Caco-2 (cell line): ENCODE measurements at regions not wholly inside any gene's neighbourhood (a gene's known extent, or its start where the extent isn't known, plus 50 kb on each side); places are given as distances from the start of the nearest gene placed in this dataset.

Experiments
- BruUV-seq: library from RNA; stranded (reverse); fragments of 400-500 nt; replicated peaks from 2 replicates; lab custom pipeline; 2021; lab: Mats Ljungman, UMichigan
- CTCF ChIA-PET: fragments of 300-600 bp; sonication (Branson Sonifier 250); formaldehyde crosslinking; loops from one replicate; lab custom pipeline; 2022; ENCODE audit warnings: antibody characterized with exemption; lab: Charles Lee
- POLR2A ChIA-PET: fragments of 300-600 bp; sonication (Branson Sonifier 250); formaldehyde crosslinking; loops from one replicate; lab custom pipeline; 2022; ENCODE audit warnings: antibody characterized with exemption; lab: Charles Lee
- DNase-seq, 2 experiments: peaks; one replicate each; pipeline versions ENCODE4 v3.0.0 to v3.0.0-alpha.2; 2020 to 2022
- H3K27me3 ChIP-seq: replicated peaks from 2 replicates; pipeline ENCODE4 v1.6.0; 2011; ENCODE audit warnings: low read length; ENCODE audit not compliant: control insufficient read depth, insufficient read depth
- H3K36me3 ChIP-seq: 2 replicates; pipeline ENCODE4 v1.5.1; 2011; ENCODE audit warnings: low read length; ENCODE audit not compliant: control insufficient read depth, insufficient read depth
- H3K4me1 ChIP-seq: fragments of 250-450 bp; sonication (Bioruptor Pico); 2 replicates; pipeline ENCODE4 v1.5.1; 2020; ENCODE audit warnings: mild to moderate bottlenecking
- H3K4me3 ChIP-seq: 2 replicates; pipeline ENCODE4 v1.5.1; 2011; ENCODE audit warnings: low read depth, mild to moderate bottlenecking, control low read depth, low read length
- H3K9me3 ChIP-seq: fragments of 250-450 bp; sonication (Bioruptor Pico); 2 replicates; pipeline ENCODE4 v1.5.1; 2020; ENCODE audit warnings: mild to moderate bottlenecking, moderate library complexity
- H3K27ac Mint-ChIP-seq: one replicate; pipeline ENCODE4 v1.8.0; 2022; ENCODE audit warnings: mixed read lengths; ENCODE audit not compliant: unreplicated experiment
- H3K27me3 Mint-ChIP-seq: one replicate; pipeline ENCODE4 v1.8.0; 2022; ENCODE audit warnings: mixed read lengths; ENCODE audit not compliant: insufficient read depth, unreplicated experiment
- H3K36me3 Mint-ChIP-seq: one replicate; pipeline ENCODE4 v1.8.0; 2022; ENCODE audit warnings: mild to moderate bottlenecking, mixed read lengths; ENCODE audit not compliant: insufficient read depth, unreplicated experiment
- H3K4me1 Mint-ChIP-seq: one replicate; pipeline ENCODE4 v1.8.0; 2022; ENCODE audit warnings: low read depth, mixed read lengths; ENCODE audit not compliant: unreplicated experiment
- H3K4me3 Mint-ChIP-seq: one replicate; pipeline ENCODE4 v1.8.0; 2022; ENCODE audit warnings: mild to moderate bottlenecking, moderate library complexity, mixed read lengths; ENCODE audit not compliant: unreplicated experiment
- H3K9me3 Mint-ChIP-seq: one replicate; pipeline ENCODE4 v1.8.0; 2022; ENCODE audit warnings: mixed read lengths; ENCODE audit not compliant: unreplicated experiment
- CTCF ChIP-seq, 2 experiments: fragments of 200-600 bp in 1 of 2; IDR thresholded peaks; 1 replicate in 1 of 2; 2 replicates in 1 of 2; pipeline versions ENCODE4 v1.5.1 to v1.8.0; 2011 to 2022; ENCODE audit warnings: antibody characterized with exemption in 1 of 2, control low read depth in 1 of 2, inconsistent platforms in 1 of 2, low read depth in 1 of 2, low read length in 1 of 2, mild to moderate bottlenecking in 1 of 2, moderate library complexity in 1 of 2; ENCODE audit not compliant: insufficient read depth in 1 of 2, severe bottlenecking in 1 of 2, unreplicated experiment in 1 of 2
- intact Hi-C: fragments of 100-400 bp; cut with micrococcal nuclease; formaldehyde crosslinking; loops from one replicate; pipeline ENCODE4 v1.10.0; 2022; ENCODE audit not compliant: unreplicated experiment

- ChIA-PET CTCF (no interaction called here), POLR2A (no interaction called here)
- intact Hi-C loops = no loop called here
- no TSS peak for BruUV-seq
- no peak for DNase-seq
- H3K4me3 Mint-ChIP-seq = no peak overlapping the region
- no peak for TF ChIP-seq CTCF (IDR thresholded peaks at IDR 0.05; ENCODE audit: insufficient read depth in 1 of 2, low read depth in 1 of 2, low read length in 1 of 2, severe bottlenecking in 1 of 2, unreplicated experiment in 1 of 2)
- no peak overlapping the region for H3K27ac Mint-ChIP-seq
- Histone ChIP-seq H3K27me3 (no peaks in the 10 kb centered on the region; the same call in 1 of the 2 replicates), H3K4me1 (no peaks in the 10 kb centered on the region), H3K4me3 (no peak overlapping the region), H3K36me3 (no peaks in the 10 kb centered on the region), H3K9me3 (no peaks in the 10 kb centered on the region)
- H3K36me3 Mint-ChIP-seq = no peaks in the 10 kb centered on the region
- no peaks in the 10 kb centered on the region for H3K4me1 Mint-ChIP-seq
- peaks cover 6% of the 10 kb centered on the region for H3K27me3 Mint-ChIP-seq
- no peaks in the 10 kb centered on the region for H3K9me3 Mint-ChIP-seq
Observed at GRCh38 chr18:5619376-5619775, 75.6 kb upstream of the EPB41L3 start.

GRCh38 chr18:5618047-5618688, 74.4 kb upstream of the EPB41L3 start:
- Mint-ChIP-seq H3K36me3 (no peaks in the 10 kb centered on the region), H3K27ac (no peak overlapping the region), H3K9me3 (no peaks in the 10 kb centered on the region), H3K4me1 (no peaks in the 10 kb centered on the region), H3K4me3 (no peak overlapping the region), H3K27me3 (peaks cover 6% of the 10 kb centered on the region)
- Histone ChIP-seq H3K4me3 (no peak overlapping the region), H3K9me3 (no peaks in the 10 kb centered on the region), H3K4me1 (no peaks in the 10 kb centered on the region), H3K27me3 (no peaks in the 10 kb centered on the region; the same call in 1 of the 2 replicates), H3K36me3 (no peaks in the 10 kb centered on the region)
- POLR2A ChIA-PET = no interaction called here
- DNase-seq = no peak
- intact Hi-C loops = no loop called here
- TF ChIP-seq CTCF (IDR thresholded peaks at IDR 0.05; ENCODE audit: insufficient read depth in 1 of 2, low read depth in 1 of 2, low read length in 1 of 2, severe bottlenecking in 1 of 2, unreplicated experiment in 1 of 2) = no peak
- no TSS peak for BruUV-seq
- CTCF ChIA-PET = no interaction called here

GRCh38 chr18:5611221-5611620, 67.4 kb upstream of the EPB41L3 start:
- POLR2A ChIA-PET = no interaction called here
- no peaks in the 10 kb centered on the region for H3K9me3 ChIP-seq

More at GRCh38 chr18:5611221-5611620, 67.4 kb upstream of the EPB41L3 start:
- BruUV-seq = no TSS peak
- Histone ChIP-seq H3K36me3 (no peaks in the 10 kb centered on the region), H3K4me3 (no peak overlapping the region), H3K4me1 (no peaks in the 10 kb centered on the region), H3K27me3 (no peaks in the 10 kb centered on the region; the same call in 1 of the 2 replicates)
- CTCF ChIA-PET = no interaction called here
- Mint-ChIP-seq H3K27ac (no peak overlapping the region), H3K27me3 (peaks cover 14% of the 10 kb centered on the region), H3K4me1 (no peaks in the 10 kb centered on the region), H3K4me3 (no peak overlapping the region), H3K36me3 (no peaks in the 10 kb centered on the region), H3K9me3 (no peaks in the 10 kb centered on the region)
- TF ChIP-seq CTCF (IDR thresholded peaks at IDR 0.05; ENCODE audit: insufficient read depth in 1 of 2, low read depth in 1 of 2, low read length in 1 of 2, severe bottlenecking in 1 of 2, unreplicated experiment in 1 of 2) = no peak
- no peak for DNase-seq
- intact Hi-C loops = no loop called here
